SK-N-SH treated with all-trans-retinoic acid at 6 μM for 48 hours (cell line): ENCODE measurements at regions not wholly inside any gene's neighbourhood (a gene's known extent, or its start where the extent isn't known, plus 50 kb on each side); places are given as distances from the start of the nearest gene placed in this dataset.

ENCODE experiments used
- RARB ChIP-seq: fragments of 250-450 bp; sonication (Bioruptor Pico); IDR thresholded peaks from 2 replicates; pipeline ENCODE4 v1.8.0; 2021; ENCODE audit warnings: mild to moderate bottlenecking, moderate library complexity
- ZFP3 ChIP-seq: fragments of 250-450 bp; sonication (Bioruptor Pico); IDR thresholded peaks from 2 replicates; pipeline ENCODE4 v1.5.0; 2020; ENCODE audit warnings: mild to moderate bottlenecking, moderate library complexity
- TF ChIP-seq, protein P1 (sequence below): fragments of 250-450 bp; sonication (Bioruptor Pico); IDR thresholded peaks from 2 replicates; pipeline ENCODE4 v1.5.1; 2021; ENCODE audit warnings: mild to moderate bottlenecking, moderate library complexity

DNA sequence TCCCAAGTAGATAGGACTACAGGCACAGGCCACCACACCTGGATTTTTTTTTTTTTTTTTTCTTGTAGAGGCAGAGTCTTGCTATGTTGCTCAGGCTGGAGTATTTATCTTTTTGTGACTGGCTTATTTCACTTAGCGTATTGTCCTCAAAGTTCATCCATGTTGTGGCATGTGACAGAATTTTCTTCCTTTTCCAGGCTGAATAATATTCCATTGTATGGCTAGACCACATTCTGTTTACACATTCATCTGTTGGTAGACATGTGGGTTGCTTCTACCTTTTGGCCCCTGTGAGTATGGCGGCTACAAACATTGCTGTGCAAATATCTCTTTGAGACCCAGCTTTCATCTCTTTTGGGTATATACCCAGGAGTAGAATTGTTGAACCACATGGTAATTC lies 160.2 kb upstream of the SMAD3 start:
- TF ChIP-seq RARB (no peak), ZFP3 (CRISPR knock-in tag) (no peak)
- TF ChIP-seq, protein P1, sequence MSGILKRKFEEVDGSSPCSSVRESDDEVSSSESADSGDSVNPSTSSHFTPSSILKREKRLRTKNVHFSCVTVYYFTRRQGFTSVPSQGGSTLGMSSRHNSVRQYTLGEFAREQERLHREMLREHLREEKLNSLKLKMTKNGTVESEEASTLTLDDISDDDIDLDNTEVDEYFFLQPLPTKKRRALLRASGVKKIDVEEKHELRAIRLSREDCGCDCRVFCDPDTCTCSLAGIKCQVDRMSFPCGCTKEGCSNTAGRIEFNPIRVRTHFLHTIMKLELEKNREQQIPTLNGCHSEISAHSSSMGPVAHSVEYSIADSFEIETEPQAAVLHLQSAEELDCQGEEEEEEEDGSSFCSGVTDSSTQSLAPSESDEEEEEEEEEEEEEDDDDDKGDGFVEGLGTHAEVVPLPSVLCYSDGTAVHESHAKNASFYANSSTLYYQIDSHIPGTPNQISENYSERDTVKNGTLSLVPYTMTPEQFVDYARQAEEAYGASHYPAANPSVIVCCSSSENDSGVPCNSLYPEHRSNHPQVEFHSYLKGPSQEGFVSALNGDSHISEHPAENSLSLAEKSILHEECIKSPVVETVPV (CRISPR knock-in tag): no peak
